ENCODE measurements at regions not wholly inside any gene's neighbourhood (a gene's known extent, or its start where the extent isn't known, plus 50 kb on each side); places are given as distances from the start of the nearest gene placed in this dataset.

- H2BK20ac ChIP-seq (ENCODE audit: low read depth, low read length, poor library complexity, severe bottlenecking): no peak overlapping the region
- H4K8ac ChIP-seq (replicated peaks; ENCODE audit: insufficient read length, low read depth, low read length): no peak overlapping the region
- H3K9me3 Mint-ChIP-seq: peaks cover 0 to 3% of the 10 kb centered on the region in 2 experiments; a peak in 2 of 5 replicates
- no peak for DNase-seq
- H3K27ac Mint-ChIP-seq: peak overlapping the region in 1 of 3 experiments; percentile 78; a peak in 2 of 7 replicates
- H3K18ac ChIP-seq (ENCODE audit: insufficient read length, low read depth, low read length): no peak overlapping the region
- WGBS (ENCODE audit: extremely low coverage, insufficient read length, low lambda C conversion rate): no CpG with 5 or more reads among the region's 1 CpG
- peaks cover 0 to 5% (median 0%) of the 10 kb centered on the region in 3 experiments; a peak in 2 of 7 replicates for H3K36me3 Mint-ChIP-seq (ENCODE audit: insufficient read depth in 1 of 3, low read depth in 3 of 3)
- H3K4me2 ChIP-seq (ENCODE audit: insufficient read depth, insufficient read length, low read length): no peak overlapping the region
- H3K23me2 ChIP-seq (ENCODE audit: insufficient read length, low read depth, low read length, poor library complexity, severe bottlenecking): no peaks in the 10 kb centered on the region
- no peak overlapping the region for H3T11ph ChIP-seq (ENCODE audit: low read length)
- H3K79me2 ChIP-seq (ENCODE audit: insufficient read depth, low read length): no peaks in the 10 kb centered on the region
- no peaks in the 10 kb centered on the region for H4K20me1 ChIP-seq (ENCODE audit: control insufficient read depth, insufficient read depth, insufficient read length)
- H2AK5ac ChIP-seq (ENCODE audit: insufficient read length, low read length): no peak overlapping the region
- no peaks in the 10 kb centered on the region for H3K79me1 ChIP-seq (ENCODE audit: insufficient read depth, low read depth, low read length, poor library complexity, severe bottlenecking)
- no peak overlapping the region for H2BK12ac ChIP-seq (ENCODE audit: insufficient read length, low read depth, low read length)
- H3K27me3 Mint-ChIP-seq (ENCODE audit: low read depth): no peaks in the 10 kb centered on the region
- no peak overlapping the region for H4K5ac ChIP-seq (ENCODE audit: insufficient read length, low read depth, low read length)
- H3K9ac ChIP-seq (ENCODE audit: extremely low read depth, insufficient read length, low read length): no peak overlapping the region
- no peak for TF ChIP-seq CTCF (conservative IDR thresholded peaks at IDR 0.05)
- H4K91ac ChIP-seq (ENCODE audit: insufficient read length, low read depth, low read length): no peak overlapping the region
- no peaks in the 10 kb centered on the region for H3K4me1 Mint-ChIP-seq
- no peak overlapping the region for H2BK120ac ChIP-seq (ENCODE audit: low read depth, low read length, poor library complexity, severe bottlenecking)
- no peaks in the 10 kb centered on the region for H3K27me3 ChIP-seq (ENCODE audit: insufficient read depth, low read length)
- no peaks in the 10 kb centered on the region for H3K9me3 ChIP-seq (ENCODE audit: control insufficient read depth, low read depth, low read length)
- H3K23ac ChIP-seq (ENCODE audit: insufficient read length, low read depth, low read length): no peak overlapping the region
- no peak overlapping the region for H2AFZ ChIP-seq (ENCODE audit: low read length)
- H3K27ac ChIP-seq (ENCODE audit: insufficient read length, low read depth, low read length): no peak overlapping the region
- no peak overlapping the region for H3K4ac ChIP-seq (ENCODE audit: low read depth, low read length)
- no peak overlapping the region; the same call in 1 of the 2 replicates for H3K14ac ChIP-seq (ENCODE audit: insufficient read depth, low read length)
- H3K56ac ChIP-seq (ENCODE audit: insufficient read length, low read depth, low read length): no peak overlapping the region
- no peak overlapping the region for H2BK5ac ChIP-seq (ENCODE audit: insufficient read length, low read length)
- no peak overlapping the region for H2BK15ac ChIP-seq (ENCODE audit: low read depth, low read length)
- H3K4me1 ChIP-seq (ENCODE audit: insufficient read depth, low read length): no peaks in the 10 kb centered on the region
- H3K4me3 Mint-ChIP-seq: no peak overlapping the region
These were observed 295.9 kb upstream of the UBE2E2 start for GRCh38 chr3:22907161-22907780.
